GM19239 (cell line): ENCODE measurements at regions not wholly inside any gene's neighbourhood (a gene's known extent, or its start where the extent isn't known, plus 50 kb on each side); places are given as distances from the start of the nearest gene placed in this dataset.
"Not testable (repeated sequence)": the region's sequence is repeated elsewhere in the genome, so short reads cannot be mapped to it uniquely, and the experiment has no call there.

Experiments
- DNase-seq: peaks from one replicate; pipeline ENCODE4 v3.0.0; 2011; ENCODE audit warnings: low spot score; ENCODE audit not compliant: insufficient read length
- FAIRE-seq: peaks from 2 replicates; lab custom pipeline; 2011; peaks lifted over from hg19 to GRCh38; lab: Jason Lieb, UNC

GRCh38 chr2:125796784-125797183 lies 859.2 kb upstream of the GYPC start:
- FAIRE-seq (no peak), DNase-seq (no peak)

GRCh38 chr2:125797192-125797591 lies 858.8 kb upstream of the GYPC start:
- no peak for FAIRE-seq

DNA sequence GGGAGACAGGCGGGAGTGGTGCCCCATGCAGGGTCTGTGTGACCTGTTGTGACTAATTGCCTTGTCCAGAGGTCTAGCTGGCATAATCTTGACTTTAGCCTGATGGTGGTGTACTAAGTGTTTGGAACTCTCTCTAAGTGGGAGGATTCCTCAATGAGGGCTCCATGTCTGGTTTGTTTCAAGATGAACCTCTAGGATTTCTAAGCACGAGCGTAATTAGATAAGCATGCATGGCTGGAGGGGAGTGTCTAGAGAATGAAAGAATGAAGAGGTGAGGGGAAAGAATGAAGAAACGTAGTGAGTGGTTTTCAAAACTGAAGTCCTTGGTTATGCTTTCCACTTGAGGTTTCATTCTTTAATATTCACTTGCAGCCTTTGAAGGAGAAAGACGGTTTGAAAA lies 833.2 kb upstream of the GYPC start:
- no peak for DNase-seq
- no peak for FAIRE-seq

More at GRCh38 chr2:125797192-125797591, 858.8 kb upstream of the GYPC start:
- no peak for DNase-seq

DNA sequence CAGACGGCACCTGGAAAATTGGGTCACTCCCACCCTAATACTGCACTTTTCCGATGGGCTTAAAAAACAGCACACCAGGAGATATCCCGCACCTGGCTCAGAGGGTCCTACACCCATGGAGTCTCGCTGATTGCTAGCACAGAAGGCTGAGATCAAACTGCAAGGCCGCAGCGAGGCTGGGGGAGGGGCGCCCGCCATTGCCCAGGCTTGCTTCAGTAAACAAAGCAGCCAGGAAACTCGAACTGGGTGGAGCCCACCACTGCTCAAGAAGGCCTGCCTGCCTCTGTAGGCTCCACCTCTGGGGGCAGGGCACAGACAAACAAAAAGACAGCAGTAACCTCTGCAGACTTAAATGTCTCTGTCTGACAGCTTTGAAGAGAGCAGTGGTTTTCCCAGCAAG lies 830.2 kb upstream of the GYPC start:
- FAIRE-seq, DNase-seq: not testable (repeated sequence)

DNA sequence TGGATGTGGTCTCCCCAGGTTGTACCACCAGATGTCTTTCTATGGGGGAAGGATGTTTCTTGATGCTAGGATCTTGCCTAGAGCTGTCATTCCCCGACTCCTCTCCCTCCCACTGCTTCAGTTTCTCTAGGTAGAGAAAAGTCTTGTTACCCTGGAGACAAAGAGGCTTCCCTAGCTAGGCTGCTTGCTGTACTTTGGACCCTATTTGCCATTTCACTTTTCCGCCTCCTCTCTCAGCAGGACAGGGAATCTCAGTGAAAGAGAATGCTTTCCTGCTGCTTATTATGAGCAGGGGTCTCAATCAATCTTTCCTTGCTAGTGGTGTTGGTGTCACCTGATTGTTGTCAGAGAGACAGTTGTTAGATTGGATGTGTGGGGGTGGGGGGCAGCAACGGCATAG lies 818.8 kb upstream of the GYPC start:
- FAIRE-seq (no peak), DNase-seq (no peak)

DNA sequence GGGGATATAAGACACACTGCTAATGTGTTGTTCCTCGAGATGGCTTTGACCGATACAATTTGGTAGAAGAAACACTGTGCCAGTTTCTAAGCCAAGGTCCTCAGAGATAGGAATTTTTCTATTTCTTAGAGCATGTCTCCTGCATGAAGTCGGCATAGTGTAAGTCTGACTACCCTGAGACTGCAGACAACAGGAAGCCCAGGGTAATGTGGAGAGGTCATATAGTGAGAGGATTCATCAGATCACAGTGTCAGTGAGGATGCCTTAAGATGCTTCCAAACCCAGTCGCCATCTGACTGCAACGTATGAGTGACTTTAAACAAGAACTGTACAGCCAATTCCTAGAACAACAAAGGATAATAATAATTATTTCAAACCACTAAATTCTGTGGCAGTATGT lies 818.3 kb upstream of the GYPC start:
- DNase-seq (no peak), FAIRE-seq (no peak)

DNA sequence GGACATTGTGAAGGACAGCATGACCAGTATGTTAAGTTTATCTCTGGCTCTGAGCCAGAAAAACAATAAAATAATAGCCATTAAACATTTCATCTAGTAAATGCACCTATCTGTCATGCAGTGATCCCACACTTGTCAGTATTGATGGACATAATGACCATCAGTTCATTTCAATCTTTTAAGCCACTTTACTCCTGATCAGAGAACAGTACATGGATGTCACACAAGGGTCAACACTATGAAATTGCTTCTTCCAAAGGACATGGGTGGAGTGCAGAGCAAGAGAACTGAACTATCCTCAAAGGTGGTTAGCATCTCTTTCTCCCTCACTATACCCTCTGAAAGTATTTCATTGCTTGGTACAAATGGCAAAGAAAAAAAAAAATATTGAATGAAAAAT lies 816.0 kb upstream of the GYPC start:
- DNase-seq: no peak
- no peak for FAIRE-seq

DNA sequence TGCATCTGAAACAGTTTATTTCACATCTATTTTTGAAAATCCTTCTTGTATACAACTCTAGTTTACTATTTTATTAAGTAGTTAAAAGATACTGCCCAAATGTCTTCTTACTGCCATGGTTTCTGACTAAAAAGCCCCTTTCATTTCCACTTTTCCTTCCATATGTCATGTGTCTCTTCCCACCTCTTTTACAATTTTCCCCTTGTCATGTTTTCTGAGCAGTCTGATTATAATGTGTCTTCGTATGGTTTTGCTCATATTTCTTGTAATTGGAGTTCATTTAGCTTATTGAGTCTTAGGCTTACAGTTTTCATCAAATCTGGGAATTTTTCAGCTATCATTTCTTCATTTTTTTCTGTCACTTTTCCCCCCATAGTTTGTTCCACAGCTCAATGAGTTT lies 813.9 kb upstream of the GYPC start:
- FAIRE-seq: no peak

DNA sequence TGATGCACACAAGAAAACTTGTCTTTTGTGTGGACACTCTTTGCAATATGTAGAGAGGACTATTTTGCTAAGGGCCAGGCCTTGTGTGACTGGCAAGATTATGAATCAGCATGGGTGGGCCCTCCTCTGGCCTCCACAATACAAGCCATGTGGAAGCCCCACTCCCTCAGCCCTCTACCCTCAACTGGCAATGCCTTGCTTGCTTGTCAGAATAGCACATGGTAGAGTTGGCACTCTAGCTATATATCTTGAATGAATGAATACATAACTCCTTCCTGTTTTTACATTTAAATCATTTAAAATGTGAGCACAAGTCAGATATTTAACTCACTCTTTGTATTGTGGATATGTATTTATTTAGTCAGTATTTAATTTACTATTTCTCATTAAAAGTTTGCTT lies 805.4 kb upstream of the GYPC start:
- no peak for DNase-seq
- FAIRE-seq: no peak

More for the DNA sequence above, 813.9 kb upstream of the GYPC start:
- no peak for DNase-seq

GRCh38 chr2:125852364-125852763 lies 803.6 kb upstream of the GYPC start:
- no peak for DNase-seq
- no peak for FAIRE-seq

DNA sequence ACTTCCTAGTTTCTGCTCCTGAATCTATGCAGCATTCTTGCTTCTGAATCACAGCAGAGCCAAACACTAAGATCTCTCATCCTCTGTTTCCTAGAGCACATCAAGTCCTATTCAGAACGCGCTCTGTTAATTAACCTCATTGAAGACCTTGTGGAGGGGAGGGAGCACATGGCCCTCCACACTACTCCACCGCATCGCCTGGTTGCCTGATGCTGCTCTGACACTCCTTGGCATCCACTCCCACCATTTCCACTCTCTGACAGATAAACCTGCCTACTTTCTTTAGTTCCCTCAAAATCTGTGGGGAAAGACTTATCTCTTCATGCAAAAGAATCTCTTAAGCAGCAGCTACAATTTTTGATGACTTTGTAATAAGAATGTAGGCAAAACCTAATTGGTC lies 802.3 kb upstream of the GYPC start:
- DNase-seq (no peak), FAIRE-seq (no peak)

GRCh38 chr2:125855204-125855603 lies 800.8 kb upstream of the GYPC start:
- FAIRE-seq: no peak
- no peak for DNase-seq

DNA sequence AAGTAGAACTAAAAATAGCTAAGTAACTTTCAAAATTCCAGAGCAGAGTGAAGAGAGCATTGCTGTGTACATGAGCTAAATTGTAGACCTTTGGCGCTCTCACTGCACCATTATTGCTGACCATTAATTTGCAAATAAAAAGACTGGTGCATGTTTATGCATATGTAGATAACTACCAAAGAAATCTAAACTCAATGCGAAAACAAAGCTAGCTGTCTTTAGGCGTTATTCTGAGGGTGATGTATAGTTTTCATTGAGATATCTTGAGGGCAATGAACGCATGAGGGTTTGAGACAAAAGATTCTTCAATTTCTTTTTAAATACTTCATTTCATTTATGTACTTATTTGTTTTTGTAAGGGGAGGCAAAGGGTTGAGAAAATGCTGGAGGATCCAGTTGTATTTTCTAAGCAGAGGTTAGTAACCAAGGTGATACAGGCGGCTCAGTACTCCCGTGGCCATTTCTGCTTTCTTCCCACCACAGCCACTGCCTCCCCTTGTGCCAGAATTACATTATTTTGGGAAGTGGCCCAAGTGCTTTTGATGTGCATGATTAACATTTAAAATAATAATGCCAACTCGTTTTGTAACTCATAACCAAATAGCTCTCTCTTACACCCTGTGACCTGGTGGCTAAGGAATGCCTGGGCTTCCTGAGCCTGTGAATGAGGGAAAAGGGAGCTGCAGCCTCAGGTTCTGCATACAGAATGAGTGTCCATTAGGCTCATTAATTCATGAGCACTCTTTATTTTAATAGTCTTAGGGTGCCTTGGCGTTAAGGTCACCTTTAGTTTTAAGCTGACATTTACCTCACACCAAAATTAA lies 797.8 kb upstream of the GYPC start:
- DNase-seq (no peak), FAIRE-seq (no peak)

- DNase-seq: no peak
- FAIRE-seq: no peak
Measured at GRCh38 chr2:125861461-125861860, 794.5 kb upstream of the GYPC start.

- no peak for DNase-seq
- no peak for FAIRE-seq
Measured at GRCh38 chr2:125867908-125868307, 788.0 kb upstream of the GYPC start.

DNA sequence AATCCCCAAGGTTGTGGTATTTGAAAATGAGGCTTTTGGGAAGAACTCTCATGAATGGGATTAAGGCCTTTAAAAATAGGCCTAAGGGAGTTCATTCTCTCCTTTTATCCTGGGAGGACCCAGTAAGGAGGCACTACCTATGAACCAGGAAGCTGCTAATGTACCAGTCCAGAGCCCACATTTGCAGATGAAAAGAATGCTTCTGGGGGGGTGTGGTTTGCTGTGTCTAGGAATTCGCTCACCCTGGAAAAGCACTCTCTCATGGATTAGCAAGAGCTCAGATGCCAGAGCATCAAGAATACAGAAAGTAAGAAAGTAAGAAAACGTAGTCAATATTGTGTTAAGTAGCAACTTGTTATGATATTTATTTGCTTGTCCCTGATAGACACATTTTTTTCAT lies 785.7 kb upstream of the GYPC start:
- DNase-seq: no peak
- FAIRE-seq: no peak

DNA sequence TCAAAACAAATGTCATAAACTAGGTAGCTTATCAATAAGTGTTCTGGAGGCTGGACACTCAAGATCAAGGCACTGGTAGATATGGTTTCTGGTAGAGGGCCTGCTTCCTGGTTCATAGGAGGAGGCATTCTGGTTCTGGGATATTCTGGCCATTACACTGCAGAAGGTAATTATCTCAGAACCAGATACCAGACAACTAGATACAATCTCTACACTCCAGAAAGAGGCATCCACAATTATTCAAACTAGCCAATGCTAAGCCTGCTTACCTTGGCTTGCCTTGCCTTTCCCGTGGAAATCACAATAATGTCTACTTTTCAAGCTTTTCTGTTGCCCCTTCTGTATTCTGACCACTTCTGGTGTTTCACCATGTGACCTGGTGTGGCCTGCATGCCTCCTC lies 785.2 kb upstream of the GYPC start:
- DNase-seq (no peak), FAIRE-seq (no peak)

- FAIRE-seq: no peak
Measured at GRCh38 chr2:125874564-125874963, 781.4 kb upstream of the GYPC start.

GRCh38 chr2:125885340-125885739 lies 770.6 kb upstream of the GYPC start:
- FAIRE-seq (no peak), DNase-seq (no peak)

More at GRCh38 chr2:125874564-125874963, 781.4 kb upstream of the GYPC start:
- DNase-seq: no peak

GRCh38 chr2:125886153-125886552 lies 769.8 kb upstream of the GYPC start:
- FAIRE-seq (no peak), DNase-seq (no peak)

GRCh38 chr2:125901278-125901677 lies 754.7 kb upstream of the GYPC start:
- FAIRE-seq: no peak
- no peak for DNase-seq

DNA sequence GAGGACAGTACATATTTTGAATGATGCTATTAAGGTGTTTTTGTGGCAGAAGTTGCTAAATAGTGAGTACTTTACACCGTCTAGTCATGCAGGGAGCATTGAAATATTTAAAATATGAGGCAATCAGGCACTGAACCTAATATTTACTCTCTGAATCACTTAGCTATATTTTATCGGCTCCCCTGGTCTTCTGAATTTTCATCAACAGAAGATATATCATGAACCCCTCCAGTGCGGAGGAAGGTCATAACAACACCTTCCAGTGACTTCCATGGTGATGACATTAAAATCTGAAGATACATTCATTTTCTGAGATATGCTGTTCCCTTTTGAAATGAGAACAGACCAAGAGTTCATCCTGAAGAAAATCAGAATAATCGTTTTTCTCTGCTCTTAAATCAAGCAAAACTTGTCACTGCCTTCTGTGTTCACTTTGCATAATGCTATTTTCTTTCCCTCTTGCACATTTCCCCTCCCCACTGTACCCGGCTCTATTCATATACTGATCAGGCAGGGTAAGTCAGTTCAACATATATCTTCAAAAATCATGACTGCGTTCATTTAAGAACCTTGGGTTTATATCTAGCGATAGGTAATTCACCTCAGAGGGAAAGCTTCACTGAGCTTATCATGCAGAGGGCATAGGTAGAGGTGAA lies 729.9 kb upstream of the GYPC start:
- no peak for FAIRE-seq
- DNase-seq: no peak
